ENCODE measurements at regions not wholly inside any gene's neighbourhood (a gene's known extent, or its start where the extent isn't known, plus 50 kb on each side); places are given as distances from the start of the nearest gene placed in this dataset.
"Not testable (repeated sequence)": the region's sequence is repeated elsewhere in the genome, so short reads cannot be mapped to it uniquely, and the experiment has no call there.

DNA sequence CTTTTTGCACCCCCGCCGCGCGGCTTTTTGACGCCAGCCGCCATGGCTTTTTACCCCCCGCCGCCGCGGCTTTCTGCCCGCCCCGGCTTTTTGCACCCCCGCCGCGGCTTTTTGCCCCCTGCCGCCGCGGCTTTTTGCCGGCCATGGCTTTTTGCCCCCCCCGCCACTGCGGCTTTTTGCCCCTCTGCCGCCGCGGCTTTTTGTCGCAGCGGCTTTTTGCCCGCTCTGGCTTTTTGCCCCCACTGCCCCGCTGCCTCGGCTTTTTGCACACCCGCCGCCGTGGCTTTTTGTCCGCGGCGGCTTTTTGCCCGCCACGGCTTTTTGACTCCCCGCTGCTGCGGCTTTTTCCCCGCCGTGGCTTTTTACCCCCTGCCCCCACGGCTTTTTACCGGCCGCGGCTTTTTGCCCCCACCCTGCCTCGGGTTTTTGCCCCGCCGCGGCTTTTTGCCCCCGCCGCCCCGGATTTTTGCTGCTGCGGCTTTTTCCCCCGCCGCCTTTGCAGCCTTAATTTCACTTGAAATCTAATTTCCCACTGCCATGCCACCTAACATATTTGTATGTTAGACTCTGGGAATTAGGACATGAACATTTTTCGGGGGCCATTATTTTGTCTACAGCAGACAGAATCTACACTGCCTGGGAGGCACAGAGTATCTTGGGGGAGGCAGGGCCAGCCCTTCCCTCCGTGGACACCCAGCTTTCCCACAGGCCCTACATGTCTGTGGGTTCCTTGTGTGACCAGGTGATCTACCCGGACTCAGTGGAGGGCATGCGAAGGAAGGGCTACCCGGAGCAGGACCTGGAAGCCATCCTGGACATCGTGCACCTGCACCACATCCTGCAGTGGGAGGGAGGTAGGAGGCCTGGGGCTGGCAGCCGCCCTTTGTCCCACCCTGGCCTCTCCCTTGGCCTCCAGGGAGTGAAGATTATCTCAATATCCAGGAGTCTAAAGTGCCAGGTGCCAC lies 3031.0 kb upstream of the TEKT4 start:
- DNase-seq, result no peak

DNA sequence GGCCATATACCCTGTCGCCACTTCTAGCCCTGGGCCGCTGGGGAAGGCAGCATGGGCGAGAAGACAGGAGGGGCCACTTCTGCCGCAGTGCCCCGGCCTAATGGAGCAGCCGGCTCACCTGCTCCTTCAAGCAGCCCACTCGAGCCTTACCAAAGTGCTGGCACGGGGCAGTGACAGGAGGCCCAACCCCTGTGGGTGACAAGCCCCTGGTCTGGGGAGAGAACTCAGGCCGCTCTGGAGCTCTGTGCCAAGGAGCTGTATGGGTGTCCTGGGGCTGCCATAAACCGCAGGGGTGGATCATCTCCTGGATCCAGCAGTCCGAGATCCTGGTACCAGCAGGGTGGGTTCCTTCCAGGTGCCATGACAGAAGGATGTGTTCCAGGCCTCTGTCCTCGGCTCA lies 3029.0 kb upstream of the TEKT4 start:
- not testable (repeated sequence) for DNase-seq

DNA sequence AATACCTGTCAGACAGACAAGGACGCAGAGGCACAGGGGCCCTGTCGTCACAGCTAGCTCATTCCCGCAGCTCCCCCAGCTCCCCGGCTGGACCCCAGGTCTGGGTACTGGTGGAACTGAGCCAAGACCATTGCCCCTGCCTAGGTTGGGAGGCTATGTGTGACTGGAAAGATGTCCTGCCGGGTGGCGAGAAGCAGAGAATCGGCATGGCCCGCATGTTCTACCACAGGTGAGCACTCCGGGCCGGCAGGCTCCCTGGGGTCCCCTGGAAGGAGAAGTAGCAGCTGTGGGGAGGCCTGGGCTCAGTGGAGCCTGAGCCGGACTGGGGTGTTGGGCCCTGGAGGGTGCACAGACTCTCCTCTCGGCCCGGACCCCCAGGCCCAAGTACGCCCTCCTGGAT lies 3028.3 kb upstream of the TEKT4 start:
- DNase-seq, result not testable (repeated sequence)

DNA sequence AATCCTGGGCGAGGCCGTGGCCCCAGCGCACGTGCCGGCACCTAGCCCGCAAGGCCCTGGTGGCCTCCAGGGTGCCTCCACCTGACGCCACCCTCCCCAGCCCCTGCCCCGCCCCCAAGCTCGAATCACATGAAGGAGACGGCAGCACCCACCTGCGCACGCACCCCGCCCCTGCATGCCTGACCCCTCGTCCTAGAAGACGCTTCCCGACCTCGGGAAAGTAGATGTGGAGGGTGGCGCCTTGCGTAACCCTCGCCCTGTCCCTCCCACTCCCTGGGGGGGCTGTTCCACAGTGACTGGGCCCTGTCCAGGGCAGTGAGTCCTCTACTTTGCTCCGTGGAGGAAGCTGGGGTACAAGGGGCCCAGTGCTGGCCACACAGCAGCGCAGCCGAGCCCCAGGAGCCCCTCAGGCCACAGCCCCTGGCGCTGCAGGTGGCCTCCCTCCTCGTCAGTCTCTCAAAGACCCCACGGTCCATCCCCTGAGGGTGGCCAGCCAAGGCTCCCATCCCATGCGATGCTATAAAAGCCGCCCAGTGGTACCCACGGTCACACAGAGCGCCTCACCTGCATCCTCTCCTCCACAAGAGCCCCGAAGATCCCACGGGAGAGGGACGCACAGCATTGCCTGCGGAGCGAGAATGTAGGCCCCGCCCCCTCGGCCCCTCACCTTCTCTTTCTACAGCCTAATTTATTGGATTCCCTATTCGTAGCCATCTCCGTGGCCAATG lies 3027.3 kb upstream of the TEKT4 start:
- not testable (repeated sequence) for DNase-seq

DNA sequence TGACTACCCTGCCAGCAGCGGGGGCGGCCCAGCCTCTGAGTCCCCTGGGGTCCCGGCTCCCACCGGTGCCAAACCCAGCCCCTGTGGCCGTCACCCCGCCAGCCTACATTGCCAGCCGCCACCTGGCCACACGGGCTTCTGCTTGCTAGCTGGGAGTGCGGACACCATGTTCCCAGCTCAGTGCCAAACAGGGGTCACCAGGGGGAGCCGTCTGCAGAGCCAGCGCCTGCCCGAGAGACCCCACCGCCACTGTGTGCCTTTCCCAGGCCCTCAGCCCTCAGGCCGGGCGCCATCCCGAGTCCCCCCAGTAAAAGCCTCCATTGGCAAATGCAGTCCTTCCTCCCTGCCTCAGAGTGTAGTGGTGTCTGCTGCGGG lies 3026.8 kb upstream of the TEKT4 start:
- not testable (repeated sequence) for DNase-seq

DNA sequence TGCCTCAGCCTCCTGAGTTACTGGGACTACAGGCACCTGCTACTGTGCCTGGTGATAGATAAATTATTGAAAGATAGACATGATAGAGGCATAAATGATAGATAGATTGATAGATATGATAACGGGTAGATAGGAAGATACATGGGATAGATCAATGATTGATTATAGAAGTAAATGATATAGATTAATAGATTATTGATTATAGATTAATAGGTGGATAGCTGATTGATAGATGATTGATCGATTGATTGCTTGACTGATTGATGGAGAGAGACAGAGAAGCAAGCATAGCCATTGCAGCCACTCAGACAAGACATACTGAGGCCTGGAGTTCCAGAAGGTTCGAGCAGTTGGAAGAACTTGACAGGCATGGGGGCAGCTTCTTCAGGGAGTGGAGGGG lies 3024.8 kb upstream of the TEKT4 start:
- not testable (repeated sequence) for DNase-seq

DNA sequence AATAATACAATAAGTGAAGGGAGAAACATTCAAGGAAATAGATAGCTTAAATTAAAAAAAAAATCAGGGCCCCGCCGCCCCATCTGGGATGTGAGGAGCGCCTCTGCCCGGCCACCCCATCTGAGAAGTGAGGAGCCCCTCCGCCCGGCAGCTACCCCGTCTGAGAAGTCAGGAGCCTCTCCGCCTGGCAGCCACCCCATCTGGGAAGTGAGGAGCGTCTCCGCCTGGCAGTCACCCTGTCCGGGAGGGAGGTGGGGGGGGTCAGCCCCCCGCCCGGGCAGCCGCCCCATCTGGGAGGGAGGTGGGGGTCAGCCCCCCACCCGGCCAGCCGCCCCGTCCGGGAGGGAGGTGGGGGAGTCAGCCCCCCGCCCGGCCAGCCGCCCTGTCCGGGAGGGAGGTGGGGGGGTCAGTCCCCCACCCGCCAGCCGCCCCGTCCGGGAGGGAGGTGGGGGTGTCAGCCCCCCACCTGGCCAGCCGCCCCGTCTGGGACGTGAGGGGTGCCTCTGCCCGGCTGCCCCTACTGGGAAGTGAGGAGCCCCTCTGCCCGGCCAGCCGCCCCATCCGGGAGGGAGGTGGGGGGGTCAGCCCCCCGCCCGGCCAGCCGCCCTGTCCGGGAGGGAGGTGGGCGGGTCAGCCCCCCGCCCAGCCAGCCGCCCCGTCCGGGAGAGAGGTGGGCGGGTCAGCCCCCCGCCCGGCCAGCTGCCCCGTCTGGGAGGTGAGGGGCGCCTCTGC lies 3019.4 kb upstream of the TEKT4 start:
- not testable (repeated sequence) for DNase-seq

DNA sequence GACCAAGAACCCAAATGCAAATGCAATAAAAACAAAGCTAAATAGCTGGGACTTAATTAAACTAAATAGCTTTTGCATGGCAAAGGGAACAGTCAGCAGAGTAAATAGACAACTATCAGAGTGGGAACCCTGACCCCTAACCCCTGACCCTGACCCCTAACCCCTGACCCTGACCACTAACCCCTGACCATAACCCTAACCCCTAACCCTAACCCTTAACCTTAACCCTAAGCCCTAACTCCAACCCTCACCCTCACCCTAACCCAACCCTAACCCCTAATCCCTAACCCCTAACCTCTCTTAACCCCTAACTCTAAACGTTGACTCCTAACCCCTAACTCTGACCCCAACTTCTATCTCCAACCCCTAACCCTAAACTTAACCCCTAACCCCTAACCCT lies 3014.3 kb upstream of the TEKT4 start:
- DNase-seq, result not testable (repeated sequence)

DNA sequence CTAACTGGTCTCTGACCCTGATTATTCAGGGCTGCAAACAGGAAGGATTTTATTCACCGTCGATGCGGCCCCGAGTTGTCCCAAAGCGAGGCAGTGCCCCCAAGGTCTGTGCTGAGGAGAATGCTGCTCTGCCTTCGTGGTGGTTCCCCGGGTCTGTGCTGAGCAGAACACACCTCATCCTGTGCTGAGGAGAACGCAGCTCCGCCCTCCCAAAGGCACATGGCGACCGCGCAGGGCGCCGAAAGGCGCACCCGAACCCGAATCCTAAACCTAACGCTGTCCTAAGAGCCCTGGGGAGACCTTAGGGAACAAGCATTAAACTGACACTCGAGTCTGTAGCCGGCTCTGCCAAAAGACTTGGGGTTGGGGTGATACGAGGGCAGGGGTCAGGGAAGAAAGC lies 3013.5 kb upstream of the TEKT4 start:
- DNase-seq, result not testable (repeated sequence)

DNA sequence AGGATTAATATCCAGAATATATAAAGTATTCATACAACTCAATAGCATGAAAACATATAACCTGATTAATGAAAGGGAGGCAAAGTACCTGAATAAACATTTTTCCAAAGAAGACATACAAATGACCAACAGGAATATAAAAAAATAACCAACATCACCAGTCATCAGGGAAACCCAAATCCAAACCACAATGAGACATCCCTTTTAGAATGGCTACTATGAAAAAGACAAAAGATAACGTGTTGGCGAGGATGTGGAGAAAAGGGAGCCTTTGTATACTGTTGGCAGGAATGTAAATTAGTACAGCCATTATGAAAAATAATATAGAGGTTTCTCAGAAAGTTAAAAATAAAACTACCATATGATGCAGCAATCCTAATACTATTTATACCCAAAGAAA lies 2999.5 kb upstream of the TEKT4 start:
- not testable (repeated sequence) for DNase-seq

DNA sequence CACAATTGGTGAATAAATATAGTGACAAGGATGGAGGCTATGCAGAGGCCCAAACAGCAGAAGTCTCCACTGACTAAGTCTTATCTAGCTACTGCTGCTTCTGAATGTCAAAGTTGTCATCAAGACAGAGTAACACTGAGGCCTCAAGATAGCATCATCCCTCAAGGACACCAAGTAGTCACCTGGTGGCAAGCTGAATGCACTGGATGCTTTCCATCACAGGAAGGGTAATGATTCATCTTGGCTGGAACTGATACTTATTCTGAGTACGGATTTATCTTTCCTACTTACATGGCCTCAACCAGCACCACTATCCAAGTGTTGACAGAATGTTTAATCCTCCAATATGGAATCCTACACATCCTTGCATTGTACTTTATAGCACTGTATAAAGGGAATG lies 2997.8 kb upstream of the TEKT4 start:
- not testable (repeated sequence) for DNase-seq

DNA sequence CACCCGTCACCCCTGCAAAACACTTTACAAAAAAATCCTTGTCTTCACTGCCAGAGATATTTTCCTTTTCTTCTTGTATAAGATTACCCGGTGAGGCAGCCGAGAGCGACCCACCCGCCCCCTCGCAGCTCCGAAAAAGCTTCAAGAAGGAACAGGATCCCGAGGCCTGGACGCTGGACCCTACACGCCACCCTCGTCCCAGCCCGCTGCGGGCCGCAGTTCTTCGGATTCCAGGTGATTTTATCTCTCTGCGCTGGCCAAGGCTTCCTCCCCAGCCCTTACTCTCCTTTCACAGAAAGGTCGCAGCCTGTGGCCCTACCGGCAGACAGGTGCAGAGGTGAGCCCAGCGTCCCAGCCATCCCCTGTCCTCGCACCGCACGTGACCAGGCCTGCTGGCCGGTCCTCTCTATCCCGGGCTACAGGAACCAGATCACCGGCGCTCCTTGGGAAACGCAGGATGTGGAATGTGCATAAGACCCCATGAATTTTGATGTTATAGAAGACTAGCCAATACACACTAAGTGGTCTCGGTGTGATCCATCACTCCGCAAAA lies 2993.5 kb upstream of the TEKT4 start:
- DNase-seq, result not testable (repeated sequence)

DNA sequence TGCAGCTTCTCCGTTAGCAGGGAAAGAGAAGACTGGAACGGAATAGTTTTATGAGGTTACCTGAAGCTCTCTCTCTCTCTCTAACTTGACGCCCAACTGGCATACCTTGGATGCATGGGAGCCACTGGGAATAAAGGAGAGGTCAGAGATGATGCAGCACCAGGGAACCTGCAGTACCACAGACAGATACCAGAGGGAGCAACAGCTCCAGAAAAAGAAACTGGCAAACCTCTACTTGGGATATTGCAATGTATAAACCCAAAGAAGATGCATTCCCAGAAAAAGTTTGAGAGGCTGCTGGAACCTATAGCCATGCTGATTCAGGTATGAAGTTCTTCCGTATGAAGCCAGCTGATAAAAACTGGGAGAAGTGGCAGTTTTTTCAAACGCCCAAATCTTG lies 2976.1 kb upstream of the TEKT4 start:
- not testable (repeated sequence) for DNase-seq

DNA sequence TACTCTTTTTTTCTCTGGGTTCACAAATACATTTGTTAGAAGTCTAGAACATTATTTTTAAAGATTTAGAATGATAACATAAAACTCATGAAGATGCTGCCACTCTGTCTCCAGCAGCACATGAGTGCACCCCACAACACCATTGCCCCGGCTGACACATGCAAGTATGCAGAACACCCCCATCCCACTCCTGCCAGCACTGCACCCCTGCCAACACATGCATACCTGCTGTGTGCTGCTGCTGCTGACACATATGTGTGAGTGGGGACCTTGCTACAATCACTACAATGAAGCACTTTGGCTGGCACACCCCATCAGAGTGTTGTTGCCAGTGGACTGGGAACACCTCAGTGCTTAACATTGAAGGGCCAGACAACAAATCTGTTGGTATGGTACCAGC lies 2953.6 kb upstream of the TEKT4 start:
- not testable (repeated sequence) for DNase-seq

All from GOT3 (cell line).